ENCODE measurements at regions not wholly inside any gene's neighbourhood (a gene's known extent, or its start where the extent isn't known, plus 50 kb on each side); places are given as distances from the start of the nearest gene placed in this dataset.

DNA sequence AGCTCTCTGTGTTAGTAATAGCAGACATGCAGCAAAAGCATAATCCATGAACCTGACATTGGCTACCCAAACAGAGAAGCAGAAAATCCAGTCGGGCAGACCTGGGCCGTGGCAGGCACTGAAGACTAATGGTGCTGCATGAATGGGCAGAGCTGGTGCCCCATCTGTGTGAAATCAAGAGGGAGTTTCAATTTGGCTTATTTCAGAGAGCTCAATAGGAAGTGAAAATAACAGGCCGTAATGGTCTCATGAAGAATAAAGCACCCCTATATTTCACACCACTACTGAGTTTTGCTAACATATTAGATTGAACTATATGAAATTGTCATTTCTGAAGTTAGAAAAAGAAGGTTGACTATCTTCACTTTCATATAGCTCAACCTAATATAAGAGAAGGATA, 149.7 kb downstream of the ENC1 start:
- Mint-ChIP-seq H3K27ac (no peak overlapping the region), H3K36me3 (ENCODE audit: low read depth) (no peaks in the 10 kb centered on the region; the same call in 2 of the 3 replicates), H3K4me3 (no peak overlapping the region), H3K4me1 (peaks cover 10% of the 10 kb centered on the region; the same call in 2 of the 3 replicates), H3K9me3 (no peaks in the 10 kb centered on the region), H3K27me3 (ENCODE audit: insufficient read depth, low read depth, poor library complexity) (no peaks in the 10 kb centered on the region)
- Histone ChIP-seq H3K79me2 (replicated peaks; ENCODE audit: insufficient read depth) (no peaks in the 10 kb centered on the region), H3K27ac (ENCODE audit: low read depth) (no peak overlapping the region), H3F3A (replicated peaks; ENCODE audit: low read depth) (no peaks in the 10 kb centered on the region), H3K27me3 (ENCODE audit: insufficient read depth) (no peaks in the 10 kb centered on the region), H3K4me3 (no peak overlapping the region), H3K4me2 (no peak overlapping the region), H4K20me1 (replicated peaks; ENCODE audit: insufficient read depth) (no peaks in the 10 kb centered on the region), H3K4me1 (ENCODE audit: insufficient read depth) (no peaks in the 10 kb centered on the region; the same call in 1 of the 2 replicates), H3K36me3 (ENCODE audit: insufficient read depth) (no peaks in the 10 kb centered on the region), H2AFZ (0 out of 2 replicates have a peak overlapping the region, but pooled peaks have one; percentile 78), H3K9me2 (ENCODE audit: insufficient read depth) (peaks cover 18% of the 10 kb centered on the region; the same call in 1 of the 2 replicates)
- ATAC-seq (no peak), DNase-seq (ENCODE audit: low spot score) (no peak)
- TF ChIP-seq EZH2phosphoT487 (IDR thresholded peaks at IDR 0.05; ENCODE audit: unreplicated experiment) (no peak), JUNB (IDR thresholded peaks at IDR 0.05; ENCODE audit: unreplicated experiment) (no peak), ZNF331 (CRISPR knock-in tag; IDR thresholded peaks at IDR 0.05; ENCODE audit: low read depth) (no peak), CREB1 (CRISPR knock-in tag; IDR thresholded peaks at IDR 0.05; ENCODE audit: low read depth) (no peak), STAT1 (IDR thresholded peaks at IDR 0.05; ENCODE audit: unreplicated experiment) (no peak), NANOG (IDR thresholded peaks at IDR 0.05; ENCODE audit: borderline replicate concordance) (no peak), POLR2AphosphoS5 (IDR thresholded peaks at IDR 0.05; ENCODE audit: low read depth) (no peak), EZH2 (IDR thresholded peaks at IDR 0.05; ENCODE audit: low read depth, unreplicated experiment) (no peak), ZNF114 (CRISPR knock-in tag; IDR thresholded peaks at IDR 0.05) (no peak)
- TF ChIP-seq, protein P1, sequence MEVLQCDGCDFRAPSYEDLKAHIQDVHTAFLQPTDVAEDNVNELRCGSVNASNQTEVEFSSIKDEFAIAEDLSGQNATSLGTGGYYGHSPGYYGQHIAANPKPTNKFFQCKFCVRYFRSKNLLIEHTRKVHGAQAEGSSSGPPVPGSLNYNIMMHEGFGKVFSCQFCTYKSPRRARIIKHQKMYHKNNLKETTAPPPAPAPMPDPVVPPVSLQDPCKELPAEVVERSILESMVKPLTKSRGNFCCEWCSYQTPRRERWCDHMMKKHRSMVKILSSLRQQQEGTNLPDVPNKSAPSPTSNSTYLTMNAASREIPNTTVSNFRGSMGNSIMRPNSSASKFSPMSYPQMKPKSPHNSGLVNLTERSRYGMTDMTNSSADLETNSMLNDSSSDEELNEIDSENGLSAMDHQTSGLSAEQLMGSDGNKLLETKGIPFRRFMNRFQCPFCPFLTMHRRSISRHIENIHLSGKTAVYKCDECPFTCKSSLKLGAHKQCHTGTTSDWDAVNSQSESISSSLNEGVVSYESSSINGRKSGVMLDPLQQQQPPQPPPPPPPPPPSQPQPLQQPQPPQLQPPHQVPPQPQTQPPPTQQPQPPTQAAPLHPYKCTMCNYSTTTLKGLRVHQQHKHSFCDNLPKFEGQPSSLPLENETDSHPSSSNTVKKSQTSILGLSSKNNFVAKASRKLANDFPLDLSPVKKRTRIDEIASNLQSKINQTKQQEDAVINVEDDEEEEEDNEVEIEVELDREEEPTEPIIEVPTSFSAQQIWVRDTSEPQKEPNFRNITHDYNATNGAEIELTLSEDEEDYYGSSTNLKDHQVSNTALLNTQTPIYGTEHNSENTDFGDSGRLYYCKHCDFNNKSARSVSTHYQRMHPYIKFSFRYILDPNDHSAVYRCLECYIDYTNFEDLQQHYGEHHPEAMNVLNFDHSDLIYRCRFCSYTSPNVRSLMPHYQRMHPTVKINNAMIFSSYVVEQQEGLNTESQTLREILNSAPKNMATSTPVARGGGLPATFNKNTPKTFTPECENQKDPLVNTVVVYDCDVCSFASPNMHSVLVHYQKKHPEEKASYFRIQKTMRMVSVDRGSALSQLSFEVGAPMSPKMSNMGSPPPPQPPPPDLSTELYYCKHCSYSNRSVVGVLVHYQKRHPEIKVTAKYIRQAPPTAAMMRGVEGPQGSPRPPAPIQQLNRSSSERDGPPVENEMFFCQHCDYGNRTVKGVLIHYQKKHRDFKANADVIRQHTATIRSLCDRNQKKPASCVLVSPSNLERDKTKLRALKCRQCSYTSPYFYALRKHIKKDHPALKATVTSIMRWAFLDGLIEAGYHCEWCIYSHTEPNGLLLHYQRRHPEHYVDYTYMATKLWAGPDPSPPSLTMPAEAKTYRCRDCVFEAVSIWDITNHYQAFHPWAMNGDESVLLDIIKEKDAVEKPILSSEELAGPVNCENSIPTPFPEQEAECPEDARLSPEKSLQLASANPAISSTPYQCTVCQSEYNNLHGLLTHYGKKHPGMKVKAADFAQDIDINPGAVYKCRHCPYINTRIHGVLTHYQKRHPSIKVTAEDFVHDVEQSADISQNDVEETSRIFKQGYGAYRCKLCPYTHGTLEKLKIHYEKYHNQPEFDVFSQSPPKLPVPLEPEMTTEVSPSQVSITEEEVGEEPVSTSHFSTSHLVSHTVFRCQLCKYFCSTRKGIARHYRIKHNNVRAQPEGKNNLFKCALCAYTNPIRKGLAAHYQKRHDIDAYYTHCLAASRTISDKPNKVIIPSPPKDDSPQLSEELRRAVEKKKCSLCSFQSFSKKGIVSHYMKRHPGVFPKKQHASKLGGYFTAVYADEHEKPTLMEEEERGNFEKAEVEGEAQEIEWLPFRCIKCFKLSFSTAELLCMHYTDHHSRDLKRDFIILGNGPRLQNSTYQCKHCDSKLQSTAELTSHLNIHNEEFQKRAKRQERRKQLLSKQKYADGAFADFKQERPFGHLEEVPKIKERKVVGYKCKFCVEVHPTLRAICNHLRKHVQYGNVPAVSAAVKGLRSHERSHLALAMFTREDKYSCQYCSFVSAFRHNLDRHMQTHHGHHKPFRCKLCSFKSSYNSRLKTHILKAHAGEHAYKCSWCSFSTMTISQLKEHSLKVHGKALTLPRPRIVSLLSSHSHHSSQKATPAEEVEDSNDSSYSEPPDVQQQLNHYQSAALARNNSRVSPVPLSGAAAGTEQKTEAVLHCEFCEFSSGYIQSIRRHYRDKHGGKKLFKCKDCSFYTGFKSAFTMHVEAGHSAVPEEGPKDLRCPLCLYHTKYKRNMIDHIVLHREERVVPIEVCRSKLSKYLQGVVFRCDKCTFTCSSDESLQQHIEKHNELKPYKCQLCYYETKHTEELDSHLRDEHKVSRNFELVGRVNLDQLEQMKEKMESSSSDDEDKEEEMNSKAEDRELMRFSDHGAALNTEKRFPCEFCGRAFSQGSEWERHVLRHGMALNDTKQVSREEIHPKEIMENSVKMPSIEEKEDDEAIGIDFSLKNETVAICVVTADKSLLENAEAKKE (CRISPR knock-in tag; IDR thresholded peaks at IDR 0.05) = no peak
- TF ChIP-seq, protein P2, sequence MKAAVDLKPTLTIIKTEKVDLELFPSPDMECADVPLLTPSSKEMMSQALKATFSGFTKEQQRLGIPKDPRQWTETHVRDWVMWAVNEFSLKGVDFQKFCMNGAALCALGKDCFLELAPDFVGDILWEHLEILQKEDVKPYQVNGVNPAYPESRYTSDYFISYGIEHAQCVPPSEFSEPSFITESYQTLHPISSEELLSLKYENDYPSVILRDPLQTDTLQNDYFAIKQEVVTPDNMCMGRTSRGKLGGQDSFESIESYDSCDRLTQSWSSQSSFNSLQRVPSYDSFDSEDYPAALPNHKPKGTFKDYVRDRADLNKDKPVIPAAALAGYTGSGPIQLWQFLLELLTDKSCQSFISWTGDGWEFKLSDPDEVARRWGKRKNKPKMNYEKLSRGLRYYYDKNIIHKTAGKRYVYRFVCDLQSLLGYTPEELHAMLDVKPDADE (IDR thresholded peaks at IDR 0.05) = no peak
- TF ChIP-seq, protein P3, sequence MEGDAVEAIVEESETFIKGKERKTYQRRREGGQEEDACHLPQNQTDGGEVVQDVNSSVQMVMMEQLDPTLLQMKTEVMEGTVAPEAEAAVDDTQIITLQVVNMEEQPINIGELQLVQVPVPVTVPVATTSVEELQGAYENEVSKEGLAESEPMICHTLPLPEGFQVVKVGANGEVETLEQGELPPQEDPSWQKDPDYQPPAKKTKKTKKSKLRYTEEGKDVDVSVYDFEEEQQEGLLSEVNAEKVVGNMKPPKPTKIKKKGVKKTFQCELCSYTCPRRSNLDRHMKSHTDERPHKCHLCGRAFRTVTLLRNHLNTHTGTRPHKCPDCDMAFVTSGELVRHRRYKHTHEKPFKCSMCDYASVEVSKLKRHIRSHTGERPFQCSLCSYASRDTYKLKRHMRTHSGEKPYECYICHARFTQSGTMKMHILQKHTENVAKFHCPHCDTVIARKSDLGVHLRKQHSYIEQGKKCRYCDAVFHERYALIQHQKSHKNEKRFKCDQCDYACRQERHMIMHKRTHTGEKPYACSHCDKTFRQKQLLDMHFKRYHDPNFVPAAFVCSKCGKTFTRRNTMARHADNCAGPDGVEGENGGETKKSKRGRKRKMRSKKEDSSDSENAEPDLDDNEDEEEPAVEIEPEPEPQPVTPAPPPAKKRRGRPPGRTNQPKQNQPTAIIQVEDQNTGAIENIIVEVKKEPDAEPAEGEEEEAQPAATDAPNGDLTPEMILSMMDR (conservative IDR thresholded peaks at IDR 0.05; ENCODE audit: low read depth in 2 of 2) = no peak
- TF ChIP-seq, protein P4, sequence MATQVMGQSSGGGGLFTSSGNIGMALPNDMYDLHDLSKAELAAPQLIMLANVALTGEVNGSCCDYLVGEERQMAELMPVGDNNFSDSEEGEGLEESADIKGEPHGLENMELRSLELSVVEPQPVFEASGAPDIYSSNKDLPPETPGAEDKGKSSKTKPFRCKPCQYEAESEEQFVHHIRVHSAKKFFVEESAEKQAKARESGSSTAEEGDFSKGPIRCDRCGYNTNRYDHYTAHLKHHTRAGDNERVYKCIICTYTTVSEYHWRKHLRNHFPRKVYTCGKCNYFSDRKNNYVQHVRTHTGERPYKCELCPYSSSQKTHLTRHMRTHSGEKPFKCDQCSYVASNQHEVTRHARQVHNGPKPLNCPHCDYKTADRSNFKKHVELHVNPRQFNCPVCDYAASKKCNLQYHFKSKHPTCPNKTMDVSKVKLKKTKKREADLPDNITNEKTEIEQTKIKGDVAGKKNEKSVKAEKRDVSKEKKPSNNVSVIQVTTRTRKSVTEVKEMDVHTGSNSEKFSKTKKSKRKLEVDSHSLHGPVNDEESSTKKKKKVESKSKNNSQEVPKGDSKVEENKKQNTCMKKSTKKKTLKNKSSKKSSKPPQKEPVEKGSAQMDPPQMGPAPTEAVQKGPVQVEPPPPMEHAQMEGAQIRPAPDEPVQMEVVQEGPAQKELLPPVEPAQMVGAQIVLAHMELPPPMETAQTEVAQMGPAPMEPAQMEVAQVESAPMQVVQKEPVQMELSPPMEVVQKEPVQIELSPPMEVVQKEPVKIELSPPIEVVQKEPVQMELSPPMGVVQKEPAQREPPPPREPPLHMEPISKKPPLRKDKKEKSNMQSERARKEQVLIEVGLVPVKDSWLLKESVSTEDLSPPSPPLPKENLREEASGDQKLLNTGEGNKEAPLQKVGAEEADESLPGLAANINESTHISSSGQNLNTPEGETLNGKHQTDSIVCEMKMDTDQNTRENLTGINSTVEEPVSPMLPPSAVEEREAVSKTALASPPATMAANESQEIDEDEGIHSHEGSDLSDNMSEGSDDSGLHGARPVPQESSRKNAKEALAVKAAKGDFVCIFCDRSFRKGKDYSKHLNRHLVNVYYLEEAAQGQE (IDR thresholded peaks at IDR 0.05; ENCODE audit: unreplicated experiment) = no peak

All from GM23338 (cell line).